Parathyroid adenoma (tissue), 2 donors: ENCODE measurements at regions not wholly inside any gene's neighbourhood (a gene's known extent, or its start where the extent isn't known, plus 50 kb on each side); places are given as distances from the start of the nearest gene placed in this dataset.
"Not testable (repeated sequence)": the region's sequence is repeated elsewhere in the genome, so short reads cannot be mapped to it uniquely, and the experiment has no call there.

ENCODE experiments used
- H2AFZ ChIP-seq: fragments of 300-600 bp; sonication (generic); one replicate; pipeline ENCODE4 v1.7.0; 2017; ENCODE audit warnings: antibody characterized with exemption, mild to moderate bottlenecking
- H3K27ac ChIP-seq: fragments of 300-600 bp; sonication (generic); one replicate; pipeline ENCODE4 v1.7.0; 2017
- H3K27me3 ChIP-seq: fragments of 300-600 bp; sonication (generic); one replicate; pipeline ENCODE4 v1.7.0; 2017; ENCODE audit warnings: low read length; ENCODE audit not compliant: control insufficient read depth, insufficient read depth
- H3K36me3 ChIP-seq: fragments of 300-600 bp; sonication (generic); one replicate; pipeline ENCODE4 v1.7.0; 2017; ENCODE audit warnings: low read length; ENCODE audit not compliant: control insufficient read depth, insufficient read depth
- H3K4me1 ChIP-seq: fragments of 300-600 bp; sonication (generic); one replicate; pipeline ENCODE4 v1.7.0; 2017; ENCODE audit warnings: control low read depth
- H3K4me2 ChIP-seq: fragments of 300-600 bp; sonication (generic); one replicate; pipeline ENCODE4 v1.7.0; 2017; ENCODE audit warnings: low read length
- H3K4me3 ChIP-seq: fragments of 300-600 bp; sonication (generic); one replicate; pipeline ENCODE4 v1.7.0; 2017; ENCODE audit warnings: low read depth, low read length
- H3K79me2 ChIP-seq: fragments of 300-600 bp; sonication (generic); one replicate; pipeline ENCODE4 v1.7.0; 2017; ENCODE audit warnings: control low read depth
- H3K9ac ChIP-seq: fragments of 300-600 bp; sonication (generic); one replicate; pipeline ENCODE4 v1.7.0; 2017; ENCODE audit warnings: mild to moderate bottlenecking
- H3K9me3 ChIP-seq: fragments of 300-600 bp; sonication (generic); one replicate; pipeline ENCODE4 v1.7.0; 2017; ENCODE audit warnings: low read length; ENCODE audit not compliant: control insufficient read depth
- TF ChIP-seq, protein P1 (sequence below): fragments of 300-600 bp; sonication (generic); IDR thresholded peaks from one replicate; pipeline ENCODE4 v1.7.0; 2017; ENCODE audit warnings: antibody characterized with exemption, mild to moderate bottlenecking
- donor health status: primary hyperparathyroidism.

DNA sequence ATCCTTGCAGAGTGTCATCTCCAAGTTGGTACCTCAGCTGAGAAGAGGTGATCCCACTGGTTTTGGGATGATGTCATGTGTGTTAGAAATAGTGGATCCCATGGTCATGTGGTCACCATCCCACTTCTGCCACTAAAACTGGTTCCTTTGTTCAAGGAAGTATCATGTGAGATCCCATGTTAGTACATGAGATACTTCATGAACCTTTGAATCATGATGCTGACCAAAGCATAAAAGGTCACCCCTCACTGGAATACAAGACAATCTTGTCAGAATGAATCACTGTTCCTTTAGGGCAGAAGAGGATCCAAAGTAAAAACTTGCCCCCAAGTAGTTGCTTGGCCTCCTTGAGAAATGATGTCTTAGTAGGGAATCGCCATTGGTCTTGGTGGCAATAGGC lies 150.9 kb upstream of the MOCS2 start:
- Histone ChIP-seq H3K27ac (no peak overlapping the region), H3K79me2 (no peaks in the 10 kb centered on the region), H3K4me1 (no peaks in the 10 kb centered on the region), H3K36me3 (no peaks in the 10 kb centered on the region), H3K4me3 (no peak overlapping the region), H3K27me3 (no peaks in the 10 kb centered on the region), H3K9me3 (no peaks in the 10 kb centered on the region), H2AFZ (no peak overlapping the region), H3K9ac (no peak overlapping the region), H3K4me2 (no peak overlapping the region)
- TF ChIP-seq, protein P1, sequence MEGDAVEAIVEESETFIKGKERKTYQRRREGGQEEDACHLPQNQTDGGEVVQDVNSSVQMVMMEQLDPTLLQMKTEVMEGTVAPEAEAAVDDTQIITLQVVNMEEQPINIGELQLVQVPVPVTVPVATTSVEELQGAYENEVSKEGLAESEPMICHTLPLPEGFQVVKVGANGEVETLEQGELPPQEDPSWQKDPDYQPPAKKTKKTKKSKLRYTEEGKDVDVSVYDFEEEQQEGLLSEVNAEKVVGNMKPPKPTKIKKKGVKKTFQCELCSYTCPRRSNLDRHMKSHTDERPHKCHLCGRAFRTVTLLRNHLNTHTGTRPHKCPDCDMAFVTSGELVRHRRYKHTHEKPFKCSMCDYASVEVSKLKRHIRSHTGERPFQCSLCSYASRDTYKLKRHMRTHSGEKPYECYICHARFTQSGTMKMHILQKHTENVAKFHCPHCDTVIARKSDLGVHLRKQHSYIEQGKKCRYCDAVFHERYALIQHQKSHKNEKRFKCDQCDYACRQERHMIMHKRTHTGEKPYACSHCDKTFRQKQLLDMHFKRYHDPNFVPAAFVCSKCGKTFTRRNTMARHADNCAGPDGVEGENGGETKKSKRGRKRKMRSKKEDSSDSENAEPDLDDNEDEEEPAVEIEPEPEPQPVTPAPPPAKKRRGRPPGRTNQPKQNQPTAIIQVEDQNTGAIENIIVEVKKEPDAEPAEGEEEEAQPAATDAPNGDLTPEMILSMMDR: no peak

DNA sequence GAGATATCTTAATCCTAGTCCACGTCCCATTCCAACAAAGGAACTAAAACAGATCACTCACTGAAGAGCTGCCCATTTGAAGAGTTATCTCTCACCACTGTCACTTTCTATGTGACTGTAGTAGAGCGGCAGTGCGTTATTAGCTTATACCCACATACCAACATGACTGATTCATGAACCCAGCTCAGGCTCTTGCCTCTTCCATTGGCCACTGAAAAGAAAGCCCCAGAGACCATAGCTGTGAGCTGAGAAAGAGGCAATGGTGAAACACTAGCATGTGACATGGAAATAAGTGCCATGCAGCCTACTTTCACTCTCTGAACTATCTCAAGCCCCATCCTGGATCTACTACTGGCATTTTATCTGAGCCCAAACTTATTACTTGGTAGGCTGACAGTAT lies 151.7 kb upstream of the MOCS2 start:
- Histone ChIP-seq H3K79me2 (no peaks in the 10 kb centered on the region), H3K4me3 (no peak overlapping the region), H3K9me3 (no peaks in the 10 kb centered on the region), H3K36me3 (no peaks in the 10 kb centered on the region), H3K4me2 (no peak overlapping the region), H3K4me1 (no peaks in the 10 kb centered on the region), H2AFZ (no peak overlapping the region), H3K27me3 (no peaks in the 10 kb centered on the region), H3K27ac (no peak overlapping the region), H3K9ac (no peak overlapping the region)
- TF ChIP-seq, protein P1: no peak

DNA sequence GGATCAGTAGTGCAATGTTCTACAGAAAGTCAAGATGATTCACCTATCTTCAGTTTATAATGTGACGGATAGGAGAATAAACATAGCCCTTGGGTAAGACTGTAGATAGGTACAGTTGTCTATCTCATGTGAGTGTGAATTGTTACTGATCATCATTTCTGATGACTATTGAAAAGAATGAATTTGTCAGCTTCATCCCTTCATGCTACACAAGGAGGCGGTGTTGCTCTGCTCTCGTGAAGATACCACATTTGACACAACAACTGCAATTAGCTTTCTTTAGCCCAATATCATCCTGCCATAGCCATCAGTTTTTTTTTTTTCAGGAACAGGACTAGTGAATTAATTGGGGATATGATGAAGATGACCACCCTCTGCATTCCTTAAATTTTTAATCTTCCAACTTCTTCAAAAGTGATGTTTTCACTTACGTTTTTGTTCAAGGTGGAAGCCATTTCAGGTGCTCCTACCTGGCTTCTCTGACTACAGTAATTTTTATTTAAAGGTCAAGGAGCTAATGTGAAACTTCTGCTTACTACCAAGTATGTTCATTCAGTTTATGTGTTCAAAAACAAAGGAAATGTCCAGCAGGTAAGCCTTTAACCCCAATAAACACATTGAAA lies 152.9 kb upstream of the MOCS2 start:
- Histone ChIP-seq H3K36me3 (no peaks in the 10 kb centered on the region), H3K9ac (no peak overlapping the region), H2AFZ (no peak overlapping the region), H3K9me3 (no peaks in the 10 kb centered on the region), H3K4me3 (no peak overlapping the region), H3K27me3 (no peaks in the 10 kb centered on the region), H3K4me1 (no peaks in the 10 kb centered on the region), H3K79me2 (no peaks in the 10 kb centered on the region), H3K27ac (no peak overlapping the region), H3K4me2 (no peak overlapping the region)
- TF ChIP-seq, protein P1: no peak

DNA sequence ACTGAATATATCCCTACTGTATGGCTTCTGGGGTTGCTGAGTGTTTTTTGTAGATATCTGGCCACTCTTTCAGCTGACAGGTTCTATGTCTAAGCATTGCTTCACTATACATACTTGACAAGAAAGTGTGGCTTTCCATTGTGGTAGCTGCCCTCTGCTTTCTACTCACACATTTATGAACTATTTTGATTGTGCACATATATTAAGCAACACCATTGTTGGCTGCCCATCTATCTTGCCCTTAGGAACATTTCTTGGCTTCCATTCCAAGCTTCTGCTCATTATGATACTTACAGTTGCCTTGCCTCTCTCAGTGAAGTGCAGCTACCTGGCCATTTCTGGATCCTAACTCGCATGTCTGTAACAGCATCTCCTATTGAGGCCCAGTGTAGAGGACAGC lies 153.6 kb upstream of the MOCS2 start:
- H3K27ac ChIP-seq: no peak overlapping the region
- no peaks in the 10 kb centered on the region for H3K79me2 ChIP-seq
- no peak overlapping the region for H3K4me3 ChIP-seq
- H3K4me2 ChIP-seq: no peak overlapping the region
- TF ChIP-seq, protein P1: no peak
- H2AFZ ChIP-seq: no peak overlapping the region
- H3K27me3 ChIP-seq: no peaks in the 10 kb centered on the region
- no peaks in the 10 kb centered on the region for H3K4me1 ChIP-seq
- H3K9me3 ChIP-seq: no peaks in the 10 kb centered on the region
- H3K36me3 ChIP-seq: no peaks in the 10 kb centered on the region
- no peak overlapping the region for H3K9ac ChIP-seq

DNA sequence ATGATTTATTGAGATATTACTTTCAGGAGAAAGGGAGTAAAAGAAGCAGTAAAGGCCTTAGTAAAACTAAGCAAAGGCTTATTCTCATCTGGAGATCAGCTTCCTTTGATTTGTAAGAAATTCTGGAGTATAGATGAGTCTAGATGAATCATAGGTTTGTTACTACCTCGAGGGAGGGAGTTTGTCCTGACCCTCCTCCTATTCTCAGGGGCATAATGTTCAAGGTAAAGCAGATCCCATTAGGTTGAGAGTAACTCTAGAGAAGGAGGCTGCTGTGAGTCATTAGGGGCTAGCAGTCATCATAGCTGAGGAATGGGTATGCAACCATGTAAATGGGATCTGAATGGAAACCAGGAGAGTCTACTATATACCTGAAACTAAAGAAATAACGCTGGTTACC lies 155.5 kb upstream of the MOCS2 start:
- Histone ChIP-seq H3K36me3 (no peaks in the 10 kb centered on the region), H2AFZ (no peak overlapping the region), H3K9ac (no peak overlapping the region), H3K4me1 (no peaks in the 10 kb centered on the region), H3K9me3 (no peaks in the 10 kb centered on the region), H3K79me2 (no peaks in the 10 kb centered on the region), H3K27ac (no peak overlapping the region), H3K4me3 (no peak overlapping the region), H3K4me2 (no peak overlapping the region), H3K27me3 (no peaks in the 10 kb centered on the region)
- TF ChIP-seq, protein P1: no peak

DNA sequence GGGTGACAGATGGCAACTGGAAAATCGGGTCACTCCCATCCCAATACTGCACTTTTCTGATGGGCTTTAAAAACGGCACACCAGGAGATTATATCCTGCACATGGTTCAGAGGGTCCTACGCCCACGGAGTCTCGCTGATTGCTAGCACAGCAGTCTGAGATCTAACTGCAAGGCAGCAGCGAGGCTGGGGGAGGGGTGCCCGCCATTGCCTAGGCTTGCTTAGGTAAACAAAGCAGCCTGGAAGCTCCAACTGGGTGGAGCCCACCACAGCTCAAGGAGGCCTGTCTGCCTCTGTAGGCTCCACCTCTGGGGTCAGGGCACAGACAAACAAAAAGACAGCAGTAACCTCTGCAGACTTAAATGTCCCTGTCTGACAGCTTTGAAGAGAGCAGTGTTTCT lies 158.7 kb upstream of the MOCS2 start:
- not testable (repeated sequence) for H3K4me1 ChIP-seq, H3K27ac ChIP-seq, H3K36me3 ChIP-seq, H3K9me3 ChIP-seq, H3K4me2 ChIP-seq, H3K4me3 ChIP-seq, H3K9ac ChIP-seq, H3K79me2 ChIP-seq, H2AFZ ChIP-seq, H3K27me3 ChIP-seq
